RWPE2 (cell line): ENCODE measurements at regions not wholly inside any gene's neighbourhood (a gene's known extent, or its start where the extent isn't known, plus 50 kb on each side); places are given as distances from the start of the nearest gene placed in this dataset.
"Not testable (repeated sequence)": the region's sequence is repeated elsewhere in the genome, so short reads cannot be mapped to it uniquely, and the experiment has no call there.

Experiments
- ATAC-seq: fragments of 200-7000 bp; cut with Tn5 transposase; 3 replicates; pipeline ENCODE4 v1.9.1; 2021; ENCODE audit warnings: low read depth
- DNase-seq: peaks from one replicate; pipeline ENCODE4 v3.0.0-alpha.2; 2020; ENCODE audit warnings: low spot score
- H3K27ac ChIP-seq: fragments of 450-650 bp; 2 replicates; pipeline ENCODE4 v1.5.1; 2017; ENCODE audit warnings: mild to moderate bottlenecking; ENCODE audit not compliant: poor library complexity, severe bottlenecking
- H3K27me3 ChIP-seq: fragments of 250-450 bp; sonication (Bioruptor Pico); 2 replicates; pipeline ENCODE4 v1.5.1; 2021; ENCODE audit warnings: mild to moderate bottlenecking, moderate library complexity; ENCODE audit not compliant: insufficient read depth, poor library complexity, severe bottlenecking
- H3K36me3 ChIP-seq: fragments of 250-450 bp; sonication (Bioruptor Pico); 2 replicates; pipeline ENCODE4 v1.5.1; 2020; ENCODE audit warnings: low read depth, mild to moderate bottlenecking, moderate library complexity
- H3K4me1 ChIP-seq: fragments of 250-450 bp; sonication (Bioruptor Pico); 2 replicates; pipeline ENCODE4 v1.5.1; 2021; ENCODE audit warnings: mild to moderate bottlenecking, moderate library complexity; ENCODE audit not compliant: insufficient read depth, poor library complexity, severe bottlenecking
- H3K4me3 ChIP-seq: fragments of 250-450 bp; sonication (Bioruptor Pico); 2 replicates; pipeline ENCODE4 v1.5.1; 2021; ENCODE audit warnings: mild to moderate bottlenecking, moderate library complexity; ENCODE audit not compliant: severe bottlenecking
- H3K9me3 ChIP-seq: fragments of 250-450 bp; sonication (Bioruptor Pico); 2 replicates; pipeline ENCODE4 v1.5.1; 2021; ENCODE audit warnings: mild to moderate bottlenecking, moderate library complexity; ENCODE audit not compliant: severe bottlenecking
- TF ChIP-seq, protein P1 (sequence below): fragments of 450-650 bp; IDR thresholded peaks from one replicate; pipeline ENCODE4 v1.5.1; 2017; ENCODE audit warnings: mild to moderate bottlenecking, moderate library complexity; ENCODE audit not compliant: poor library complexity, severe bottlenecking

DNA sequence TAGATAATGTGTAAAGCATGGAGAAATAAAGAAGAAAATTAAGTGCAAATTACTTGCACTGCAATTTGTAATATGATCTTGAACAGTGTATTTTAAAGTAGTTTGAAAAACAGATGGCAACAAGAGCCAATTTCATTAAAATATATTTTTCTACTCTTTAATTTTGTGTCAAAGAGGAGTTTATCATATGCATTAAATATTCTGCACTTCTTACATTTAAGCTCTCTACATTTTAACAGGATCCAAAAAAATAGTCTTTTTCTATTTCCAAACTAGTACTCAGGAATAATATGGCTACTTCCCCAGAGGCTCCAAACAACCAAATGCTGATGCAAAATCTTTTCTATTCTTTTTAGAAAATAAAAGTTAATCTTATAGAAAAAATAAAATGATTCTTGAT lies 1221.5 kb downstream of the FSCB start:
- TF ChIP-seq, protein P1, sequence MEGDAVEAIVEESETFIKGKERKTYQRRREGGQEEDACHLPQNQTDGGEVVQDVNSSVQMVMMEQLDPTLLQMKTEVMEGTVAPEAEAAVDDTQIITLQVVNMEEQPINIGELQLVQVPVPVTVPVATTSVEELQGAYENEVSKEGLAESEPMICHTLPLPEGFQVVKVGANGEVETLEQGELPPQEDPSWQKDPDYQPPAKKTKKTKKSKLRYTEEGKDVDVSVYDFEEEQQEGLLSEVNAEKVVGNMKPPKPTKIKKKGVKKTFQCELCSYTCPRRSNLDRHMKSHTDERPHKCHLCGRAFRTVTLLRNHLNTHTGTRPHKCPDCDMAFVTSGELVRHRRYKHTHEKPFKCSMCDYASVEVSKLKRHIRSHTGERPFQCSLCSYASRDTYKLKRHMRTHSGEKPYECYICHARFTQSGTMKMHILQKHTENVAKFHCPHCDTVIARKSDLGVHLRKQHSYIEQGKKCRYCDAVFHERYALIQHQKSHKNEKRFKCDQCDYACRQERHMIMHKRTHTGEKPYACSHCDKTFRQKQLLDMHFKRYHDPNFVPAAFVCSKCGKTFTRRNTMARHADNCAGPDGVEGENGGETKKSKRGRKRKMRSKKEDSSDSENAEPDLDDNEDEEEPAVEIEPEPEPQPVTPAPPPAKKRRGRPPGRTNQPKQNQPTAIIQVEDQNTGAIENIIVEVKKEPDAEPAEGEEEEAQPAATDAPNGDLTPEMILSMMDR, result no peak

DNA sequence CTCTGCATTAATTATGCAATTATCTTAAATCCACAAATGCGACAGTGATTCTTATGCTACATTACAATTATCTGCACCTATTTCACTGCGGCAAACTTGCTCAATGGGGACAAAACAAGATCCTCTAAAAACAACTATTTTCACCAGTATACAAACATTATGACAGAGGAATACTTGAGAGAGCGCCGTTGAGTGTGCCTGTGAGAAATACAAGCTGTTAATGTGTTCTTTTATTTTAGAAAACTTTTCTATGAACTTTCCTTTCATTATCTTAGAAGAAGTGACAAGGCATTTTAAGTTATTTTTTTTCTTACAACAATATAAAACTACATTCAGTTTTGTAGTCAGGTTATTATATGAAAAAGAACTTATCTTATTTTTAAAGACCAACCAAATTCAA lies 1247.0 kb downstream of the FSCB start:
- H3K36me3 ChIP-seq, result no peaks in the 10 kb centered on the region
- H3K27ac ChIP-seq, result no peak overlapping the region
- no peaks in the 10 kb centered on the region for H3K4me1 ChIP-seq
- H3K4me3 ChIP-seq, result no peak overlapping the region
- ATAC-seq, result no peak
- TF ChIP-seq, protein P1, result no peak
- H3K27me3 ChIP-seq, result no peaks in the 10 kb centered on the region
- DNase-seq, result no peak
- no peaks in the 10 kb centered on the region for H3K9me3 ChIP-seq

More for the DNA sequence above, 1221.5 kb downstream of the FSCB start:
- Histone ChIP-seq H3K4me3 (no peak overlapping the region), H3K9me3 (no peaks in the 10 kb centered on the region), H3K27ac (no peak overlapping the region), H3K4me1 (peaks cover 2% of the 10 kb centered on the region), H3K36me3 (no peaks in the 10 kb centered on the region), H3K27me3 (peaks cover 8% of the 10 kb centered on the region)
- no peak for ATAC-seq
- DNase-seq, result no peak

DNA sequence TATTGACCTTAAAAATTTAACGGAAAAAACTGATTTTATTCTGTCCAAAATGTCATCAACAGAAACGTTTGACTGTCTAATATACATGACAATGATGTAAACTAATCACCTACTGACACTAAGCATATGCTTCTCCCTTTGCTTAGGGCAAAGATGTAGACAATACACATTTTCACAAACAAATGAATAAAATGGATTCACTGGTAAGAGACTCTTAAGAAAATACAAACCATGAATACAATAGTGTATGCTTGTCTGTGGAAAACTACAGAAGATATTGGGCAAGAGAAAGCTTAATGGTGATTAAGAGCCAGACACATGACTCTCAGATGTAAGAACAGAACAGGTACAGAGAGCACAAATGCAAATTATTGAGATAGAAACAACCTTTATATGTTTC lies 1248.7 kb downstream of the FSCB start:
- no peak overlapping the region for H3K4me3 ChIP-seq
- no peak overlapping the region for H3K27ac ChIP-seq
- no peaks in the 10 kb centered on the region for H3K9me3 ChIP-seq
- no peaks in the 10 kb centered on the region for H3K4me1 ChIP-seq
- H3K27me3 ChIP-seq, result no peaks in the 10 kb centered on the region
- TF ChIP-seq, protein P1, result no peak
- no peaks in the 10 kb centered on the region for H3K36me3 ChIP-seq
- DNase-seq, result no peak
- no peak for ATAC-seq

DNA sequence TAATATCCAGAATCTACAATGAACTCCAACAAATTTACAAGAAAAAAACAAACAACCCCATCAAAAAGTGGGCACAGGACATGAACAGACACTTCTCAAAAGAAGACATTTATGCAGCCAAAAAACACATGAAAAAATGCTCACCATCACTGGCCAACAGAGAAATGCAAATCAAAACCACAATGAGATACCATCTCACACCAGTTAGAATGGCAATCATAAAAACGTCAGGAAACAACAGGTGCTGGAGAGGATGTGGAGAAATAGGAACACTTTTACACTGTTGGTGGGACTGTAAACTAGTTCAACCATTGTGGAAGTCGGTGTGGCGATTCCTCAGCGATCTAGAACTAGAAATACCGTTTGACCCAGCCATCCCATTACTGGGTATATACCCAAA lies 1250.1 kb downstream of the FSCB start:
- not testable (repeated sequence) for H3K27ac ChIP-seq, H3K4me1 ChIP-seq, H3K9me3 ChIP-seq, H3K4me3 ChIP-seq, ATAC-seq, H3K27me3 ChIP-seq, H3K36me3 ChIP-seq, DNase-seq

DNA sequence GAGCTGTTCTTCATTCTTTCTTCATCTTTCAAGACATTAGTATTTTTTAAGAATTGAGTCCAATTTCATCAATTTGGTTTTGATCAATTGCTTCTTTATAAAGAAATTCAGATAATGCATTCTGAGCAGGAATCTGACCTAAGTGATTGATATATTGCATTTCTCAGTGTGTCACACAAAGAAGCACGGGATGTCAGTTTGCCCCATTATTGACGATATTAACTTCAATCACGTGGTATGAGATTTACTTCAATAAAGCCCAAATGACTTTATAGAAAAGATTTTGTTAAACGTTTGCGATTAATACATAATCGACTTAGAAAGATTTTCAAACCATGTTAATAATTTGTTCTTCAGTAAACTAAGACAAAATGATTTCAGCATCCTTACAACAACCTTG lies 1254.2 kb downstream of the FSCB start:
- no peaks in the 10 kb centered on the region for H3K9me3 ChIP-seq
- H3K27ac ChIP-seq, result no peak overlapping the region
- ATAC-seq (no peak), DNase-seq (no peak)
- no peaks in the 10 kb centered on the region for H3K4me1 ChIP-seq
- no peak overlapping the region for H3K4me3 ChIP-seq
- TF ChIP-seq, protein P1, result no peak
- H3K36me3 ChIP-seq, result no peaks in the 10 kb centered on the region
- H3K27me3 ChIP-seq, result peaks cover 8% of the 10 kb centered on the region
